Thyroid gland (tissue), 4 donors: ENCODE measurements at regions not wholly inside any gene's neighbourhood (a gene's known extent, or its start where the extent isn't known, plus 50 kb on each side); places are given as distances from the start of the nearest gene placed in this dataset.

Source experiments
- DNase-seq, 2 donors: peaks; one replicate each; pipeline ENCODE4 v3.0.0-alpha.2; 2019
- H3K27ac ChIP-seq, 3 donors: fragments of 200-600 bp; sonication (generic); 1 replicate in 2 of 3; 2 replicates in 1 of 3; pipeline ENCODE4 v1.5.1; 2016 to 2019; ENCODE audit warnings: mild to moderate bottlenecking in 1 of 3, moderate library complexity in 1 of 3
- H3K27me3 ChIP-seq: fragments of 200-600 bp; sonication (generic); one replicate; pipeline ENCODE4 v1.5.1; 2019
- H3K36me3 ChIP-seq, 2 donors: fragments of 200-600 bp; sonication (generic); one replicate each; pipeline ENCODE4 v1.5.1; 2016 to 2019
- H3K4me1 ChIP-seq, 2 donors: fragments of 200-600 bp; sonication (generic); one replicate each; pipeline ENCODE4 v1.5.1; 2017 to 2019
- H3K4me3 ChIP-seq, 3 donors: fragments of 200-600 bp; sonication (generic); replicated peaks in 1 of 3; 1 replicate in 2 of 3; 2 replicates in 1 of 3; pipeline ENCODE4 v1.5.1; 2016; ENCODE audit warnings: mild to moderate bottlenecking in 1 of 3
- H3K9me3 ChIP-seq: fragments of 200-600 bp; sonication (generic); one replicate; pipeline ENCODE4 v1.5.1; 2017
- CTCF ChIP-seq, 6 experiments: fragments of 200-600 bp in 3 of 6; fragments of 450-650 bp in 3 of 6; sonication (generic) in 3 of 6; IDR thresholded peaks; one replicate each; pipeline ENCODE4 v1.5.1; 2016 to 2019; ENCODE audit warnings: antibody characterized with exemption in 6 of 6, mild to moderate bottlenecking in 2 of 6, inconsistent platforms in 1 of 6, moderate library complexity in 1 of 6
- POLR2A ChIP-seq, 2 donors: fragments of 450-650 bp; IDR thresholded peaks; one replicate each; pipeline ENCODE4 v1.6.1; 2017; ENCODE audit warnings: antibody characterized with exemption in 2 of 2, mild to moderate bottlenecking in 2 of 2, moderate library complexity in 1 of 2
- WGBS, 2 donors: methylation state at CpG; one replicate each; pipeline ENCODE4 v1.1.5; 2017; 5-methylcytosine and 5-hydroxymethylcytosine counted together
- intact Hi-C: fragments of 100-400 bp; cut with DNase I; formaldehyde crosslinking; loops from one replicate; pipeline ENCODE4 v1.15.1; 2023

- intact Hi-C loops = no loop called here
- Histone ChIP-seq H3K9me3 (no peaks in the 10 kb centered on the region), H3K36me3 (no peaks in the 10 kb centered on the region), H3K27me3 (no peaks in the 10 kb centered on the region), H3K4me1 (peaks cover 6 to 7% of the 10 kb centered on the region in 2 donors), H3K27ac (no peak overlapping the region), H3K4me3 (no peak overlapping the region)
- no peak for TF ChIP-seq CTCF (IDR thresholded peaks at IDR 0.05)
- TF ChIP-seq POLR2A (IDR thresholded peaks at IDR 0.05) = no peak
- no peak for DNase-seq
- 68 to 72% methylated on average over 4 of the region's 4 CpGs for WGBS, 2 donors
These were observed 80.1 kb upstream of the KCNK2 start for GRCh38 chr1:215002471-215002870.

GRCh38 chr1:215003686-215004085 lies 78.9 kb upstream of the KCNK2 start:
- intact Hi-C loops = no loop called here
- Histone ChIP-seq H3K36me3 (no peaks in the 10 kb centered on the region), H3K27me3 (no peaks in the 10 kb centered on the region), H3K4me1 (peaks cover 6 to 7% of the 10 kb centered on the region in 2 donors), H3K27ac (no peak overlapping the region), H3K9me3 (no peaks in the 10 kb centered on the region), H3K4me3 (no peak overlapping the region)
- DNase-seq = no peak
- 80 to 86% methylated on average over 2 of the region's 2 CpGs for WGBS, 2 donors
- TF ChIP-seq POLR2A (IDR thresholded peaks at IDR 0.05) (no peak), CTCF (IDR thresholded peaks at IDR 0.05) (no peak)

- peak overlapping the region in 1 of 3 donors; percentile 4 for H3K27ac ChIP-seq
- DNase-seq = no peak
- no peaks in the 10 kb centered on the region for H3K9me3 ChIP-seq
- 88 to 89% methylated on average over 2 of the region's 2 CpGs for WGBS, 2 donors
- peaks cover 6 to 7% of the 10 kb centered on the region in 2 donors for H3K4me1 ChIP-seq
- no peak overlapping the region for H3K4me3 ChIP-seq
- intact Hi-C loops = no loop called here
- TF ChIP-seq POLR2A (IDR thresholded peaks at IDR 0.05) (no peak), CTCF (IDR thresholded peaks at IDR 0.05) (no peak)
- H3K36me3 ChIP-seq = no peaks in the 10 kb centered on the region
- no peaks in the 10 kb centered on the region for H3K27me3 ChIP-seq
These were observed 78.3 kb upstream of the KCNK2 start for GRCh38 chr1:215004121-215004827.

GRCh38 chr1:215005078-215005477 lies 77.5 kb upstream of the KCNK2 start:
- 44 to 46% methylated on average over 5 of the region's 5 CpGs for WGBS, 2 donors
- Histone ChIP-seq H3K4me1 (peaks cover 8% of the 10 kb centered on the region in 2 donors), H3K9me3 (no peaks in the 10 kb centered on the region), H3K4me3 (no peak overlapping the region), H3K27me3 (no peaks in the 10 kb centered on the region), H3K36me3 (no peaks in the 10 kb centered on the region), H3K27ac (peak overlapping the region in 1 of 3 donors; percentile 57)
- DNase-seq = peak in 1 of 2 donors; percentile 14
- intact Hi-C loops = no loop called here
- TF ChIP-seq CTCF (IDR thresholded peaks at IDR 0.05) (no peak), POLR2A (IDR thresholded peaks at IDR 0.05) (no peak)

- peak overlapping the region in 1 of 3 donors; percentile 57 for H3K27ac ChIP-seq
- H3K4me1 ChIP-seq = peaks cover 13 to 14% of the 10 kb centered on the region in 2 donors
- no peak overlapping the region for H3K4me3 ChIP-seq
- TF ChIP-seq CTCF (IDR thresholded peaks at IDR 0.05) (no peak), POLR2A (IDR thresholded peaks at IDR 0.05) (no peak)
- no peaks in the 10 kb centered on the region for H3K9me3 ChIP-seq
- no peaks in the 10 kb centered on the region for H3K27me3 ChIP-seq
- WGBS, 2 donors = 76 to 78% methylated on average over 9 of the region's 9 CpGs
- intact Hi-C loops = no loop called here
- no peaks in the 10 kb centered on the region for H3K36me3 ChIP-seq
- no peak for DNase-seq
These were observed 76.7 kb upstream of the KCNK2 start for GRCh38 chr1:215005656-215006345.
